Kidney capillary endothelial cell (primary cell): ENCODE measurements at regions not wholly inside any gene's neighbourhood (a gene's known extent, or its start where the extent isn't known, plus 50 kb on each side); places are given as distances from the start of the nearest gene placed in this dataset.

Experiments
- DNase-seq: peaks from one replicate; pipeline ENCODE4 v3.0.0-alpha.2; 2018; ENCODE audit warnings: low spot score

GRCh38 chr11:127223633-127224032, 223.1 kb upstream of the KIRREL3 start:
- no peak for DNase-seq

- DNase-seq, result no peak
Measured at GRCh38 chr11:127223026-127223425, 222.5 kb upstream of the KIRREL3 start.

GRCh38 chr11:127219704-127220103, 219.1 kb upstream of the KIRREL3 start:
- no peak for DNase-seq

- no peak for DNase-seq
Measured at GRCh38 chr11:127218275-127218608, 217.7 kb upstream of the KIRREL3 start.

- DNase-seq, result no peak
Measured at GRCh38 chr11:127217452-127218274, 217.1 kb upstream of the KIRREL3 start.

- no peak for DNase-seq
Measured at GRCh38 chr11:127205688-127206217, 205.2 kb upstream of the KIRREL3 start.

- DNase-seq, result no peak
Measured at GRCh38 chr11:127203490-127203889, 202.9 kb upstream of the KIRREL3 start.

GRCh38 chr11:127202105-127202504, 201.5 kb upstream of the KIRREL3 start:
- no peak for DNase-seq

GRCh38 chr11:127199306-127199801, 198.8 kb upstream of the KIRREL3 start:
- no peak for DNase-seq

GRCh38 chr11:127195501-127196120, 195.0 kb upstream of the KIRREL3 start:
- no peak for DNase-seq

- no peak for DNase-seq
Measured at GRCh38 chr11:127194521-127194920, 194.0 kb upstream of the KIRREL3 start.

- DNase-seq, result no peak
Measured at GRCh38 chr11:127193950-127194349, 193.4 kb upstream of the KIRREL3 start.

GRCh38 chr11:127191689-127192088, 191.1 kb upstream of the KIRREL3 start:
- no peak for DNase-seq

- DNase-seq, result no peak
Measured at GRCh38 chr11:127191261-127191660, 190.7 kb upstream of the KIRREL3 start.

GRCh38 chr11:127182586-127183203, 182.1 kb upstream of the KIRREL3 start:
- no peak for DNase-seq

GRCh38 chr11:127157225-127157624, 156.7 kb upstream of the KIRREL3 start:
- DNase-seq, result no peak

GRCh38 chr11:127149410-127149809, 148.8 kb upstream of the KIRREL3 start:
- DNase-seq, result no peak

- no peak for DNase-seq
Measured at GRCh38 chr11:127143251-127143650, 142.7 kb upstream of the KIRREL3 start.

GRCh38 chr11:127138613-127139012, 138.0 kb upstream of the KIRREL3 start:
- DNase-seq, result no peak

- no peak for DNase-seq
Measured at GRCh38 chr11:127137771-127138280, 137.3 kb upstream of the KIRREL3 start.

- DNase-seq, result no peak
Measured at GRCh38 chr11:127136438-127136837, 135.9 kb upstream of the KIRREL3 start.

GRCh38 chr11:127135256-127135655, 134.7 kb upstream of the KIRREL3 start:
- no peak for DNase-seq

- no peak for DNase-seq
Measured at GRCh38 chr11:127133061-127133460, 132.5 kb upstream of the KIRREL3 start.
